ENCODE measurements at regions not wholly inside any gene's neighbourhood (a gene's known extent, or its start where the extent isn't known, plus 50 kb on each side); places are given as distances from the start of the nearest gene placed in this dataset.

DNA sequence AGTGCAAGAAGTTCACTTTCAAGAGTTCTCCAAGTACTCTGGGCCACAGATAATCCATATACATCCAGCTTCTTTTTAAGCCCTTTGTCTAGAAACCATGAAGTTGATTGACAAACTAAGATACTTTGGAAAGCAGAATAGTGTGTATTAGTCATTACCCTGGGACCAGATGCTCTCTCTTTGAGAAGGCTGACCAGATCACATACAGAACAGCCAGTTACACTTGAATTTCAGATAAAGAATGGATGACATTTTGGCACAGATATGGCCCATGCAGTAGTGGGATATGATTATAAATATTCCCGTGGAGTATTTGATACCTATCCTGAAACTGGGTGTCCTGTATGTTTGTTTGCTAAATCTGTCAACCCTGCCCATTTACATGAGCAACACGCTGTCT, 414.2 kb downstream of the KLF5 start:
- no peak overlapping the region for H3K4me3 Mint-ChIP-seq (ENCODE audit: unreplicated experiment)
- H3K9ac ChIP-seq (ENCODE audit: low read length), result no peak overlapping the region

DNA sequence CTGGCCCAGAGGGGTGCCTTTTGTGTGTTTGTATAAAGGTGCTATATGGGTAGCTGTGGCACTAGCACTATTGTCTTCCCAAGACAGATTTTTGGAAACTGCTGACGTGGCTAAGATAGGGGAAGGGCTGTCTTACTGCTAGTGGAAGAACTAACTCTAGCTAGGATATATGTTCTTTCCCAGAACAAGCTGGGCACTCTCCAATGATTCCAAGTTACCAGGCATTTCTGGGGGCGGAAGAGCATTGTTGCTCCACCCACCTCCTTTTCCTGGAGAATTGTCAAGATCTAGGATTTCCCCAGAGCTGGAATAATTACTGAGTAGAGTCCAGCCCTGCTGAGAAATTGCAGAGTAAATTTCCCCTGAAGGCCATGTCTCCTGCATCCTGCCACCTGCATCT, 408.3 kb downstream of the KLF5 start:
- no peaks in the 10 kb centered on the region for H3K9me3 ChIP-seq (ENCODE audit: insufficient read depth, low read depth, low read length)
- H2AFZ ChIP-seq (ENCODE audit: low read depth, low read length), result no peak overlapping the region
- H3K27ac ChIP-seq (ENCODE audit: low read depth, low read length), result no peak overlapping the region
- no peak overlapping the region for H3K4me3 ChIP-seq (ENCODE audit: insufficient read depth, low read depth, low read length)
- no peak overlapping the region for H3K4me2 ChIP-seq (ENCODE audit: low read length)
- H3K4me1 ChIP-seq (ENCODE audit: insufficient read depth, low read length), result no peaks in the 10 kb centered on the region
- H3K9ac ChIP-seq (ENCODE audit: low read length), result no peak overlapping the region
- DNase-seq (ENCODE audit: low read depth) (peak; percentile 52), FAIRE-seq (no peak)
- Mint-ChIP-seq H3K4me3 (ENCODE audit: unreplicated experiment) (no peak overlapping the region), H3K9me3 (ENCODE audit: unreplicated experiment) (no peaks in the 10 kb centered on the region), H3K27ac (ENCODE audit: unreplicated experiment) (no peak overlapping the region), H3K27me3 (ENCODE audit: low read depth, unreplicated experiment) (no peaks in the 10 kb centered on the region), H3K36me3 (ENCODE audit: low read depth, unreplicated experiment) (no peaks in the 10 kb centered on the region), H3K4me1 (ENCODE audit: low read depth, unreplicated experiment) (peaks cover 7% of the 10 kb centered on the region)
- no peaks in the 10 kb centered on the region for H3K79me2 ChIP-seq (ENCODE audit: insufficient read depth, low read length)
- no peaks in the 10 kb centered on the region for H3K36me3 ChIP-seq (ENCODE audit: insufficient read depth, low read length)
- TF ChIP-seq, protein P1, sequence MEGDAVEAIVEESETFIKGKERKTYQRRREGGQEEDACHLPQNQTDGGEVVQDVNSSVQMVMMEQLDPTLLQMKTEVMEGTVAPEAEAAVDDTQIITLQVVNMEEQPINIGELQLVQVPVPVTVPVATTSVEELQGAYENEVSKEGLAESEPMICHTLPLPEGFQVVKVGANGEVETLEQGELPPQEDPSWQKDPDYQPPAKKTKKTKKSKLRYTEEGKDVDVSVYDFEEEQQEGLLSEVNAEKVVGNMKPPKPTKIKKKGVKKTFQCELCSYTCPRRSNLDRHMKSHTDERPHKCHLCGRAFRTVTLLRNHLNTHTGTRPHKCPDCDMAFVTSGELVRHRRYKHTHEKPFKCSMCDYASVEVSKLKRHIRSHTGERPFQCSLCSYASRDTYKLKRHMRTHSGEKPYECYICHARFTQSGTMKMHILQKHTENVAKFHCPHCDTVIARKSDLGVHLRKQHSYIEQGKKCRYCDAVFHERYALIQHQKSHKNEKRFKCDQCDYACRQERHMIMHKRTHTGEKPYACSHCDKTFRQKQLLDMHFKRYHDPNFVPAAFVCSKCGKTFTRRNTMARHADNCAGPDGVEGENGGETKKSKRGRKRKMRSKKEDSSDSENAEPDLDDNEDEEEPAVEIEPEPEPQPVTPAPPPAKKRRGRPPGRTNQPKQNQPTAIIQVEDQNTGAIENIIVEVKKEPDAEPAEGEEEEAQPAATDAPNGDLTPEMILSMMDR (IDR thresholded peaks at IDR 0.05; ENCODE audit: insufficient read depth, low read depth, low read length), result no peak
- no peak for TF ChIP-seq EZH2 (IDR thresholded peaks at IDR 0.05; ENCODE audit: insufficient read depth, low read length)
- H4K20me1 ChIP-seq (ENCODE audit: insufficient read depth, low read length), result no peaks in the 10 kb centered on the region
- no peaks in the 10 kb centered on the region for H3K27me3 ChIP-seq (ENCODE audit: insufficient read depth, low read length)

More for the DNA sequence above, 414.2 kb downstream of the KLF5 start:
- no peaks in the 10 kb centered on the region for H3K9me3 ChIP-seq (ENCODE audit: insufficient read depth, low read depth, low read length)
- H3K27me3 Mint-ChIP-seq (ENCODE audit: low read depth, unreplicated experiment), result no peaks in the 10 kb centered on the region
- peaks cover 2% of the 10 kb centered on the region for H3K4me1 Mint-ChIP-seq (ENCODE audit: low read depth, unreplicated experiment)
- H4K20me1 ChIP-seq (ENCODE audit: insufficient read depth, low read length), result no peaks in the 10 kb centered on the region
- no peaks in the 10 kb centered on the region for H3K36me3 Mint-ChIP-seq (ENCODE audit: low read depth, unreplicated experiment)
- H3K4me3 ChIP-seq (ENCODE audit: insufficient read depth, low read depth, low read length), result no peak overlapping the region
- TF ChIP-seq, protein P1 (IDR thresholded peaks at IDR 0.05; ENCODE audit: insufficient read depth, low read depth, low read length), result no peak
- no peak for TF ChIP-seq EZH2 (IDR thresholded peaks at IDR 0.05; ENCODE audit: insufficient read depth, low read length)
- no peaks in the 10 kb centered on the region for H3K36me3 ChIP-seq (ENCODE audit: insufficient read depth, low read length)
- H3K4me1 ChIP-seq (ENCODE audit: insufficient read depth, low read length), result no peaks in the 10 kb centered on the region
- FAIRE-seq (no peak), DNase-seq (ENCODE audit: low read depth) (no peak)
- no peaks in the 10 kb centered on the region for H3K79me2 ChIP-seq (ENCODE audit: insufficient read depth, low read length)
- H3K27me3 ChIP-seq (ENCODE audit: insufficient read depth, low read length), result no peaks in the 10 kb centered on the region
- no peak overlapping the region for H3K4me2 ChIP-seq (ENCODE audit: low read length)
- H3K27ac Mint-ChIP-seq (ENCODE audit: unreplicated experiment), result no peak overlapping the region
- H2AFZ ChIP-seq (ENCODE audit: low read depth, low read length), result no peak overlapping the region
- no peak overlapping the region for H3K27ac ChIP-seq (ENCODE audit: low read depth, low read length)
- no peaks in the 10 kb centered on the region for H3K9me3 Mint-ChIP-seq (ENCODE audit: unreplicated experiment)

GRCh38 chr13:73466561-73466960, 407.8 kb downstream of the KLF5 start:
- Histone ChIP-seq H4K20me1 (ENCODE audit: insufficient read depth, low read length) (no peaks in the 10 kb centered on the region), H3K4me2 (ENCODE audit: low read length) (no peak overlapping the region), H3K27ac (ENCODE audit: low read depth, low read length) (no peak overlapping the region), H3K79me2 (ENCODE audit: insufficient read depth, low read length) (no peaks in the 10 kb centered on the region), H3K9ac (ENCODE audit: low read length) (no peak overlapping the region), H3K27me3 (ENCODE audit: insufficient read depth, low read length) (no peaks in the 10 kb centered on the region), H2AFZ (ENCODE audit: low read depth, low read length) (no peak overlapping the region), H3K4me3 (ENCODE audit: insufficient read depth, low read depth, low read length) (no peak overlapping the region), H3K9me3 (ENCODE audit: insufficient read depth, low read depth, low read length) (no peaks in the 10 kb centered on the region), H3K4me1 (ENCODE audit: insufficient read depth, low read length) (no peaks in the 10 kb centered on the region), H3K36me3 (ENCODE audit: insufficient read depth, low read length) (no peaks in the 10 kb centered on the region)
- DNase-seq (ENCODE audit: low read depth) (peak; percentile 17), FAIRE-seq (no peak)
- Mint-ChIP-seq H3K36me3 (ENCODE audit: low read depth, unreplicated experiment) (no peaks in the 10 kb centered on the region), H3K27ac (ENCODE audit: unreplicated experiment) (no peak overlapping the region), H3K4me3 (ENCODE audit: unreplicated experiment) (no peak overlapping the region), H3K27me3 (ENCODE audit: low read depth, unreplicated experiment) (no peaks in the 10 kb centered on the region), H3K4me1 (ENCODE audit: low read depth, unreplicated experiment) (peaks cover 7% of the 10 kb centered on the region), H3K9me3 (ENCODE audit: unreplicated experiment) (no peaks in the 10 kb centered on the region)
- TF ChIP-seq, protein P1 (IDR thresholded peaks at IDR 0.05; ENCODE audit: insufficient read depth, low read depth, low read length), result no peak
- TF ChIP-seq EZH2 (IDR thresholded peaks at IDR 0.05; ENCODE audit: insufficient read depth, low read length), result no peak
